Ramos (cell line): ENCODE measurements at regions not wholly inside any gene's neighbourhood (a gene's known extent, or its start where the extent isn't known, plus 50 kb on each side); places are given as distances from the start of the nearest gene placed in this dataset.

ENCODE experiments used
- in situ Hi-C: fragments of 300-500 bp; cut with MboI; formaldehyde crosslinking; loops from one replicate; pipeline ENCODE4 v1.14.3; 2022; ENCODE audit warnings: low sequenced_read_pairs; ENCODE audit not compliant: unreplicated experiment

- in situ Hi-C loops = no loop called here
These were observed 307.1 kb downstream of the ANKRD7 start for GRCh38 chr7:118531566-118531965.

DNA sequence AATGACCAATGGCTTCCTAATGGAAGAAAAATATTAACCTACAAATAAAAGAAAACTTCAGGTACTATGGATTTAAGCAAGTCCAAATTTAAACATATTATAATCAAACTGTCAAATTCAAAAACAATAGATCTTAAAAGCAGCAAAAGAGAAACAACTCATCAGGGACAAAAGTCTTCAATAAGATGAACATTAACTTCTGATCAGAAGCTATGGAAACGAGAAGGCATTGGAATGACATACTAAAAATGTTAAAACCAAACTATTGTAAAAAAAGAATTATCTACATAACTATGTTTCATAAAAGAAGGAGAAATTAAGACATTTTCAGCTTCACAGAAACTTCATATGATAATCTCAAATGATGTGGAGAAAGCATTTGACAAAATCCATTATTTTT lies 334.7 kb downstream of the ANKRD7 start:
- in situ Hi-C loops = no loop called here

DNA sequence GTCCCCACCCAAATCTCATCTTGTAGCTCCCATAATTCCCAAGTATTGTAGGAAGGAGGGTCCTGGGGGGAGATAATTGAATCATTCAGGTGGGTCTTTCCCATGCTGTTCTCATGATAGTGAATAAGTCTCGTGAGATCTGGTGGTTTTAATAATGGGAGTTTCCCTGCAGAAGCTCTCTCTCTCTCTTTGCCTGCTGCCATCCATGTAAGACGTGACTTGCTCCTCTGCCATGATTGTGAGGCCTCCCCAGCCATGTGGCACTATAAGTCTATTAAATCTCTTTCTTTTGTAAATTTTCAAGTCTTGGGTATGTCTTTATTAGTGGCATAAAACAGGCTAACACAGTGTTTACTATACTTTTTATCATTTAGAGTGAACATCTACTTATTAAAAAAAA lies 338.8 kb downstream of the ANKRD7 start:
- in situ Hi-C loops = no loop called here

GRCh38 chr7:118572604-118573003 lies 348.1 kb downstream of the ANKRD7 start:
- in situ Hi-C loops = no loop called here

- in situ Hi-C loops = no loop called here
These were observed 348.6 kb downstream of the ANKRD7 start for GRCh38 chr7:118573085-118573484.

GRCh38 chr7:118575393-118575948 lies 351.0 kb downstream of the ANKRD7 start:
- in situ Hi-C loops = no loop called here

- in situ Hi-C loops = no loop called here
These were observed 356.4 kb downstream of the ANKRD7 start for GRCh38 chr7:118580743-118581382.

- in situ Hi-C loops = no loop called here
These were observed 359.1 kb downstream of the ANKRD7 start for GRCh38 chr7:118583641-118584040.

DNA sequence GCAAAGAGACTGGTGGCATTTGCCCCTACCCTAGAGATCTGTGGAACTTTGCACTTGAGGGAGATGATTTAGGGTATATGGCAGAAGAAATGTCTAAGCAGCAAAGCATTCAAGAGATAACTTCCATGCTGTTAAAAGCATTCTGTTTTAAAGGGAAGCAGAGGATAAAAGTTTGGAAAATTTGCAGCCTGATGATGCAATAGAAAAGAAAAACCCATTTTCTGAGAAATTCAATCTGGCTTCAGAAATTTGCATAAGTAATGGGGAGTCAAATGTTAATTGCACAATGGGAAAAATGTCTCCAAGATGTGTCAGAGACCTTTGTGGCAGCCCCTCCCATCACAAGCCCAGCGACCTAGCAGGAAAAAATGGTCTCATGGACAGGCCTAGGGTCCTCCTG lies 361.7 kb downstream of the ANKRD7 start:
- in situ Hi-C loops = no loop called here

- in situ Hi-C loops = no loop called here
These were observed 365.6 kb downstream of the ANKRD7 start for GRCh38 chr7:118590107-118590506.

- in situ Hi-C loops = no loop called here
These were observed 377.6 kb downstream of the ANKRD7 start for GRCh38 chr7:118602090-118602489.

GRCh38 chr7:118606602-118607001 lies 382.1 kb downstream of the ANKRD7 start:
- in situ Hi-C loops = no loop called here

- in situ Hi-C loops = no loop called here
These were observed 384.7 kb downstream of the ANKRD7 start for GRCh38 chr7:118609207-118609606.

GRCh38 chr7:118615681-118616080 lies 391.2 kb downstream of the ANKRD7 start:
- in situ Hi-C loops = no loop called here

GRCh38 chr7:118621810-118622360 lies 397.4 kb downstream of the ANKRD7 start:
- in situ Hi-C loops = no loop called here

- in situ Hi-C loops = no loop called here
These were observed 402.2 kb downstream of the ANKRD7 start for GRCh38 chr7:118626739-118627138.

GRCh38 chr7:118627467-118627866 lies 403.0 kb downstream of the ANKRD7 start:
- in situ Hi-C loops = no loop called here

DNA sequence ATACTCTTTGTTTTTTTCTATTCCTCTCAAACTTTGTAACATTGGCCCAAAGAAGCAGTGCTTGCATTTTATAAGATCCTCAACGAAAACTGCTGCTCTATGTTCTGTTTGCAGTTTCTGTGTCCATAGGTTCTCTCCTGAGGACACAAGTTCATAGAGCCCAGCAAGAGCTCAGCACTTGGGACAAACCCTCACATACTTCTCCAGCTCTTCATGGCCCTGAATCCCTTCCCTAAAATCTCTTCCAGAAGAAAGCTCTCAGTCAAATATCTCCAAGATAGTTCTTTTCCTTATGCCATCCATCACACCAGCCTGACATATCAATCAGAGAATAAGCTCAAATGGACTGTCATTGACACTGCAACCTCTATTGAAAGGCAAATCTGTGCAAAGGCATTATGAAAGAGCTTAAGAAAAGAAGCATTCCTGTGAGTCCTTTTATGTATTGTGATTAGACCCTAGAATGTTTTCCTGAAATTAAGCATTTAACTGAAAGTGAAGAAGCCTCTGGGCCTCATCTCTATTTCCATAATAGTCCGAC lies 405.5 kb downstream of the ANKRD7 start:
- in situ Hi-C loops = no loop called here

- in situ Hi-C loops = no loop called here
These were observed 417.9 kb downstream of the ANKRD7 start for GRCh38 chr7:118642396-118642795.

GRCh38 chr7:118644346-118644745 lies 419.8 kb downstream of the ANKRD7 start:
- in situ Hi-C loops = no loop called here

DNA sequence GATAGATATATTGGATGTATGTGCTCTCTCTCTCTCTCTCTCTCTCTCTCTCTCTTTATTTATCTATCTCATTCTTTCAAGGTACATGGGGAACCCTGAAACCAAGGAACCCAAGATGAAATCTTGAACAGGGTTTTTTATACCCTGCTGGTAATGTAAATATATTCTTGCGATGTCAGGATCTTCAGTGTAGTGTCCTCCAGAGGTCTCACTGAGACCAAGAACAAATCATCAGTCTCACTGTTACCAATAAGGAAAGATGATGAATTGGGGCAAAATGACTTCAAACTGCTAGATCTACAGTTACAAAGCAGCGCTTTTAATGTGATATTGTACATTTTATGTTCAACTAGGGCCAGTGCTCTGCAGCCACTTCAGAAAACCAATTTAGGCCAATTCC lies 423.5 kb downstream of the ANKRD7 start:
- in situ Hi-C loops = no loop called here
